ENCODE measurements at regions not wholly inside any gene's neighbourhood (a gene's known extent, or its start where the extent isn't known, plus 50 kb on each side); places are given as distances from the start of the nearest gene placed in this dataset.
"Not testable (repeated sequence)": the region's sequence is repeated elsewhere in the genome, so short reads cannot be mapped to it uniquely, and the experiment has no call there.

GRCh38 chr5:82885627-82886389 lies 191.4 kb downstream of the TMEM167A start:
- DNase-seq: no peak

DNA sequence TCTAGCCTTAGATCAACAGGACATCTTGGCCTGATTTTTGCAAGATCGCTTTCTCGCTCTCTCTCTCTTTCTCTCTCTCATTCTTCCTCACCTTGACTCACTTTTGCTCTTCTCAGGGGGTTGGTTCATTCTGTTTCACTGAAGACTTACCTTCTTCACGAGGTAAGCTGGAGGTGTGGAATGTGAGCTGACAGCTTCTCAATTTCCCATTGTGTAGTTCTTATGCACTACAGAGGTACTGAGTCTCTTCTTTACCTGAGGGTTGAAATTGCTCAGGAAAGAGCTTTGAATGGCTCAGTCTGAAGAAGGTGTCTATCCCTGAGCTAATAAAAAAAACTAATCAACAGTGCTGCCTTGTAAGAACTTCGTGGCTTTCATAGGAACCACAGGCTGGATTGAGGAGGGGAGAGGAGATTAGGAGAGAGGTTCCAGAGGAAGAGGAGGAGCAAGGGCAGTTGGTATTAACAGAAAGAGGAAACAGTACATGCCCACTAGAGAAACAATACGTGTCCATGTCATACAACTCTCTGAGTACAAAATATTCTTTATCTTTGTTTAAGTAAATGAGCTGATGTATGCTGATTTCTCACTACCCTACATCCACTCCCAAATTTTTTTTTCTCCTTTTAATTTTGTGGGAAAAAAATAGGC lies 192.2 kb downstream of the TMEM167A start:
- DNase-seq: no peak

- no peak for DNase-seq
Observed at GRCh38 chr5:82882316-82882715, 194.9 kb downstream of the TMEM167A start.

DNA sequence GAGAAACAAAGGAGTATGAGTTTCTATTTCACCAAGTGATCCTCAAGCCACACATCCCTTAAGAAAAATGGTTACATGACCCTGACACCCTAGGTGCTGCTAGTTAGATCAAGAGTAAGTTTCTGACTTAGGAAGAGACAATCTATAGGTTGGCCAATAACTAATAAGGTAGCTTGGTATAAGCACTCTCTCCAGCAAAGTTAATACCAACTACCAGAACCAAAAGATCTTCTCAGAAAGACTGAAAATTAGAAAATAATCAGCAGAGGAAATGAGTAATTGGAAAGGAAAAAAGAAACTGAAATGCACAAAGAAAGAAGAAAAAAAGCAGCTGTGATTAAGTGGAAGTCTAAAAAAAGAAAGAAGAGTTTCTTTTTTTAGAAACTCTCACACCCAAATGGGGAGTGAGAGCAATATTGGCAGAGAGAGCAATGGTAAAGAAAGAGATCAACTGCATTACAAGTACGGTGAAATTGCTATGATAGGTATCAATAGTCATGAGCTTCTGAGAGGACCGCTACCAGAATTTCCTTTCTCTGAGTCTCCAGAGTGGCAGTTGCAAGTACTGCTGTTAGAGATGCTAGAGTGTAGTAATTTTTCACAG lies 195.5 kb downstream of the TMEM167A start:
- DNase-seq: no peak

DNA sequence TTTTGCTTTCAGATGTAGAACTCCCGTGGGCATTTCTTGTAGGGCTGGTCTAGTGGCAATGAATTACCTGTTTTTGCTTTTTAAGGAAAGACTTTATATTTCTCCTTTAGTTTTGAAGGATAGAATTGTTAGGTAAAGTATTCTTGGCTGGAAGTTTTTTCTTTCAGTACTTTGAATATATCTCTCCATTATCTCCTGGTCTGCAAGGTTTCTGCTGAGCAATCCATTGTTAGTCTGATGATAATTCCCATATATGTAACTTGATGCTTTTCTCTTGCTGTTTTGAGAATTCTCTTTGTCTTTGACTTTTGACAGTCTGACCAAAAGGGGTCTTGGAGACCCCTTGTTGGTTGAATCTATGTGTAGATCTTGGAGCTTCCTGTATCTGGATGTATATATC lies 198.1 kb downstream of the TMEM167A start:
- DNase-seq: no peak

- no peak for DNase-seq
Observed at GRCh38 chr5:82873452-82873851, 203.7 kb downstream of the TMEM167A start.

DNA sequence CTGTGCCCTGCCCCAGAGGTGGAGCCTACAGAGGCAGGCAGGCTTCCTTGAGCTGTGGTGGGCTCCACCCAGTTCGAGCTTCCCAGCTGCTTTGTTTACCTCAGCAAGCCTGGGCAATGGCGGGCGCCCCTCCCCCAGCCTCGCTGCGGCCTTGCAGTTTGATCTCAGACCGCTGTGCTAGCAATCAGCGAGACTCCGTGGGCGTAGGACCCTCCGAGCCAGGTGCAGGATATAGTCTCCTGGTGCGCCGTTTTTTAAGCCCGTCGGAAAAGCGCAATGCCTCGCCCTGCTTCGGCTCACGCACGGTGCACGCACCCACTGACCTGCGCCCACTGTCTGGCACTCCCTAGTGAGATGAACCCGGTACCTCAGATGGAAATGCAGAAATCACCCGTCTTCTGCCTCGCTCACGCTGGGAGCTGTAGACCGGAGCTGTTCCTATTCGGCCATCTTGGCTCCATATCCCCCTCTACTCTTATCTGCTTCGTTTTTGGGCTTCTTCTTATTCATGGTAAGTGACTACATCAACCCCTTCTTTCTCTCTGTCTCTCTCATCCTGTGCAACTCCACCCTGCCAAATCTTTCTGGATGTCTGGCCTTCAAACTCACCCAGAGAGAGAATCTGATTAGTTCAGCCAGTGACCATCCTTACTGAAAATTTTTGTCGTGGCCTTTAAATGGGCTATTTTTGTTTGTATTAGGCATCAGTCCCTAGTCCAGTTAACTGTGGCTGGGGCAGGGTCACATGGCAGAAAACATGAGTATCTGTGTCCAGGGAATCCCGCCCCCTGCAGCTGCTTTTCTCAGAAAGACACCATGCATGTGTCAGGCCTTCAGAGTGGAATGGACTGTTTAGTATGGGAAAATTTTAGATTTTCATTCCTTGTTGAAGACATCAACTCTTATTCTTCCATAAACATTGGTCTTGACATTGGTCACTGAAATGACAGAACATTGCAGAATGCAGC lies 204.6 kb downstream of the TMEM167A start:
- DNase-seq: not testable (repeated sequence)

GRCh38 chr5:82865625-82866024 lies 211.6 kb downstream of the TMEM167A start:
- no peak for DNase-seq

- DNase-seq: no peak
Observed at GRCh38 chr5:82863266-82863665, 213.9 kb downstream of the TMEM167A start.

GRCh38 chr5:82862711-82863110 lies 214.5 kb downstream of the TMEM167A start:
- no peak for DNase-seq

DNA sequence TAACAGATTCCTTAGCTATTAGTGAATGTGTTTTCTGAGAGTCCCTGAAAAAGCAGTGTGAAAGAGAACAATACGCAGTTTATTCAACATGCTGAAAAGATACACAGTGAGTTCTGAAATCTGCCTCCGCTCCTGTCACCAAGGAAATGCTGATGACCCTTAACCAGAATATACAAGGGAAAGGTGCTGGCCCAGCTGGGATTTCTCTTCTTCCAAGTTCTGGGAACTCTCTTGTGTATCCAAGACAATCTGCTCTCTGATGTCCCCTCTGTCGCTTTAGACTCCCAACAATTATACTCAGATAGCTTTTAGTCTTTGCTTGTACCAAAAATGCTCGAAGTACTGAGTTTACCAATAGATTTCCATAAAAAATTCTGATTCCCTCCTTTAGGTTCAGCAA lies 214.9 kb downstream of the TMEM167A start:
- DNase-seq: no peak

DNA sequence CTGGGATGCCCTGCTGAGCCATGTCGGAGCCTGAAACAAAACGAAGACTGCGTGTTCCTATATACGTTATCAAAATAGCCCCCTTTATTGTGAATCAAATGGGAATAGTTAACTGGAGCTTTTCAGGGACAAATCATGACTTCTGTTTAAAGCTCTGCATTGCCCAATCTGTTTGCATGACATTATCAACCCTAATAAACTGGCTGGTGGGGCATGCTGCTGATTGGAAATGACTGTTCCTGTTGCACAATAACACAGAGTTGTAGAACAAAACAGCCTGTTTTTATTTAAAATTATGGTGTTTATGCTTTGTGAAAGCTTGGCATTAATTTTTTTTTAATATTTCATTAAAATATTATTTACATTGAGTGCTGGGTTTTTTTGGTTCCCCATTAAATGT lies 215.5 kb downstream of the TMEM167A start:
- DNase-seq: no peak

GRCh38 chr5:82859451-82860140 lies 217.6 kb downstream of the TMEM167A start:
- no peak for DNase-seq

GRCh38 chr5:82858151-82859025 lies 218.8 kb downstream of the TMEM167A start:
- no peak for DNase-seq

DNA sequence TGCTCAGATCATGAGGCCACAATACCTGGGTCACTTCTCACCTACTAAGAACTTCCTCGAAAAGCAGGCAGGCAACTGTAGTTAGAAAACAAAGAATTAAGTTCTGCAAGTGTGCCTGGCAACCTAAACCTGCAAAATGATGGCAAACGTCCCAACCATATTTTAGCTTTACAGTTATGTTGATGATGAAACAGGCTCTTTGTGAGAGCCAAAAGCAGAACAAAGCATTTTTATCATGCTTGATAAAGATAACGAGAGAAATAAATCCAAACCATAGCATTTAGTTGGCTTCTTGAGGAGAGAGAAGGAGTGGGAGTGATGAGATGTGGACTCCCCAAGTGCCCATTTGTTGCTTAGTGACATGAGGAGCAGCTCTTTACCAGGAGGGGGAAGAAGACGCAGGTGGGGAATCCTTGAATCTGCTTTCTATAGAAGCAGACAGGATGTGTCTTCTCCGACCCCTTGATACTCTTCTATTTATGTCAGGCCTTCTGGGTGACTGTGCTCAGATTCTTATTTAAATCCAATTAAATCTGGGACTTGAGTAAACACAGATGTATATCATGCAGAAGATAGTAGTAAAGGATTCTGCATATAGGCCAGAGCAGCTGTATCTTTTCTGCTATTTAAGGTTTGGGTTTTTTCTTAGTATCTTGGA lies 221.2 kb downstream of the TMEM167A start:
- no peak for DNase-seq

GRCh38 chr5:82854956-82855355 lies 222.2 kb downstream of the TMEM167A start:
- no peak for DNase-seq

GRCh38 chr5:82851471-82851870 lies 225.7 kb downstream of the TMEM167A start:
- no peak for DNase-seq

- DNase-seq: no peak
Observed at GRCh38 chr5:82850393-82850792, 226.8 kb downstream of the TMEM167A start.

- no peak for DNase-seq
Observed at GRCh38 chr5:82849885-82850284, 227.3 kb downstream of the TMEM167A start.

DNA sequence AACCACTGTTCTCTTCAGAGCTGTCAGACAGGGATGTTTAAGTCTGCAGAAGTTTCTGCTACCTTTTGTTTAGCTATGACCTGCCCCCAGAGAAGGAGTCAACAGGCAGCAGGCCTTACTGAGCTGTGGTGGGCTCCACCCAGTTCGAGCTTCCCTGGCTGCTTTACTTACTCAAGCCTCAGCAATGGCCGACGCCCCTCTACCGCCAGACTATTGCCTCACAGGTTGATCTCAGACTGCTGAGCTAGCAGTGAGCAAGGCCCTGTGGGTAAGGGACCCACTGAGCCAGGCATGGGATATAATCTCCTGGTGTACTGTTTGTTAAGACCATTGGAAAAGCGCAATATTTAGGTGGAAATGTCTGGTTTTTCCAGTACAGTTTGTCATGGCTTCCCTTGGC lies 229.6 kb downstream of the TMEM167A start:
- no peak for DNase-seq

GRCh38 chr5:82839881-82840280 lies 237.3 kb downstream of the TMEM167A start:
- DNase-seq: no peak
